ENCODE measurements at regions not wholly inside any gene's neighbourhood (a gene's known extent, or its start where the extent isn't known, plus 50 kb on each side); places are given as distances from the start of the nearest gene placed in this dataset.
A peak's percentile ranks its signal among the peaks of the same experiment; 100 is the strongest.

- no peak for DNase-seq (ENCODE audit: low read depth)
Observed at GRCh38 chr4:139611391-139611790, 54.2 kb upstream of the MGST2 start.

- peak; percentile 57 for DNase-seq (ENCODE audit: low read depth)
Observed at GRCh38 chr4:139609647-139610046, 53.6 kb upstream of the SETD7 start.

DNA sequence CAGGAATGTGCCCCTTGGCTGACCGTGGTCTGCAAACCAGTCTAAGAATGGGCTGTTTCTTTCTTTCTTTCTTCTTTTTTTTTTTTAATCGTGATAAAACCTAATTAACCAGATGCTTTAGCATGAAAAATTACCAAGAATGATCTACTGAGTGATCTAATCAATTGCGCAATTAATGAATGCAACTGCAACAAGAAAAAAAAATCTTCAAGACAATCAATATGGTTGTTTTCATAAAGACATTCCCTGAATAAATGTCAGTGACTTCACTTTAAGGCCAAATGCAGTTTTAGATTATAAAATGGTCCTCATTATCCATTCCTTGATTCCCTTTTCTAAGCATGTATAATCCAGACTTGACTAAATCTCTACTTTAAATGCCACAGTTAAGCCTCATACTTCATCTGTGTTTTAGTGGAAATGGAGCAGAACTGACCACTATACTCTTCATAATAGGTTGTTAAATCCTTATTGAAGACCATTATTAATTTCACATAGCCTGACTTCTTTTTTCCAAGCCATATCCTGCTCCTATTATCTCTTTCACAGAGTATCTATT is 51.6 kb upstream of the SETD7 start:
- no peak for DNase-seq (ENCODE audit: low read depth)

- DNase-seq (ENCODE audit: low read depth): peak; percentile 48
Observed at GRCh38 chr4:139606579-139607501, 50.8 kb upstream of the SETD7 start.

GRCh38 chr4:139606103-139606502 is 50.1 kb upstream of the SETD7 start:
- DNase-seq (ENCODE audit: low read depth): no peak

Data from ELR (cell line).